T-helper 17 cell (primary cell): ENCODE measurements at regions not wholly inside any gene's neighbourhood (a gene's known extent, or its start where the extent isn't known, plus 50 kb on each side); places are given as distances from the start of the nearest gene placed in this dataset.
"Not testable (repeated sequence)": the region's sequence is repeated elsewhere in the genome, so short reads cannot be mapped to it uniquely, and the experiment has no call there.

Source experiments
- ATAC-seq: fragments of 150-1000 bp; cut with Tn5 transposase; 2 replicates; pipeline ENCODE4 v1.10.0; 2021; ENCODE audit warnings: mild to moderate bottlenecking, moderate library complexity
- DNase-seq, 3 donors: peaks; one replicate each; pipeline versions ENCODE4 v3.0.0 to v3.0.0-alpha.2; 2020 to 2021
- H3K9me3 ChIP-seq: one replicate; pipeline ENCODE4 v1.7.0; 2013; ENCODE audit warnings: low read length, mild to moderate bottlenecking; ENCODE audit not compliant: control insufficient read depth, poor library complexity, severe bottlenecking
- H3K27ac Mint-ChIP-seq: one replicate; pipeline ENCODE4 v1.8.0; 2022; ENCODE audit warnings: mild to moderate bottlenecking, moderate library complexity, mixed read lengths
- H3K27me3 Mint-ChIP-seq: one replicate; pipeline ENCODE4 v1.8.0; 2022; ENCODE audit warnings: mixed read lengths
- H3K36me3 Mint-ChIP-seq: one replicate; pipeline ENCODE4 v1.8.0; 2022; ENCODE audit warnings: low read depth, mixed read lengths
- H3K4me1 Mint-ChIP-seq: one replicate; pipeline ENCODE4 v1.8.0; 2022; ENCODE audit warnings: mild to moderate bottlenecking, mixed read lengths
- H3K4me3 Mint-ChIP-seq: one replicate; pipeline ENCODE4 v1.8.0; 2022; ENCODE audit warnings: mild to moderate bottlenecking, moderate library complexity, mixed read lengths

DNA sequence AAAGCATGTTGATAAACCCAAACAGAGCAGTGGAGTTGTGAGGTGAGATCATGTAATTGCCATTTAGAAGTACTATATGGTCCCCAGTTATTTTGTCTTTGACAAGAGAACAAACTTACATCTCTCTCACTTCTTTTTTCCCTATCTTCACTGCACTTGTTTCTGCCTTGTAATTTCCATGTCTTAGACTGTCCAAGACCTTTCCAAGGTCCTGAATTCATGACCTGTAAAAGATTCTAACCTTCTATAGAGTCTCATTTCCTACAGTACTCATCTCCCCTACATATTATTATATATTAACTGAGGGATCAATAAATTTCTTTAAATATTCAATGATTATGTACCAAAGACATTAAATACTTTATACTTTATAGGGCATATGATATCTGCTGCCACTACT, 295.3 kb upstream of the KIF2B start:
- no peak overlapping the region for H3K27ac Mint-ChIP-seq
- ATAC-seq (no peak), DNase-seq (no peak)
- no peak overlapping the region for H3K4me3 Mint-ChIP-seq
- H3K36me3 Mint-ChIP-seq, result no peaks in the 10 kb centered on the region
- no peaks in the 10 kb centered on the region for H3K27me3 Mint-ChIP-seq
- no peaks in the 10 kb centered on the region for H3K9me3 ChIP-seq
- no peaks in the 10 kb centered on the region for H3K4me1 Mint-ChIP-seq

DNA sequence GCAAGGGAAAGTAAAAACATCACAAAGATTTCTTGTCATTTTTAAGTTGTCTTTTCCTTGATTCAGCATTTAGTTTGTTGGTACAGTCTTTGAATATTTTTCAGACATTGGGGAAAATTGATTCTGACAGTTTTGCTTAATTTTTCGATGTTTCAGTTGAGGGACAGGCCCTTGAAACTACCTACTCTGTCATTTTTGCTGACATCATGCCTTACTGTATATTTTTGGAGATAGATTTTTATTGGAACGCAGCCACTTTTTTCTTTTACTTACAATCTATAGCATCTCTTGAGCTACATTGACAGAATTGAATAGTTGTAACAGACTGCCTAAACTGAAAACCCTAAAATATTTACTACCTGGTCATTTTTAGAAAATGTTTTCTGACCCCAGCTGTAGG, 297.1 kb upstream of the KIF2B start:
- no peak for DNase-seq

DNA sequence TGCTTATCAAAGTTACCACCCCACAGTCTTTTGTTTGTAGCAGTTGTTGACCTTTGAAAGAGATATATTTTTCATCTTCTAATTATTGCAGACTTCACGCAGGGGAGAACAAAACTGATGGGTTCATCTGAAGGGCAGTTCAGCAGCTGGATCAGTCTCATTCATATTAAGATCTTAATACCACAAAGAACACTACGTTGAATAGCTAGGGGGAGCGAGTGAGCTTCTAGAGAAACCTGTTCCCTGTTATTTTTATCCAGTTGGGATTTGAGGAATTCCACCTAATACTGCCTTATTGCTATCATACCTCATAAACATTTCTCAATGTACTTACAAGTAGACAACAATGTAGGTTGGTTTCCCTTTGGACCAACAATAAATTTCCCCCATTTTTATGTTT, 306.1 kb upstream of the KIF2B start:
- no peaks in the 10 kb centered on the region for H3K27me3 Mint-ChIP-seq
- no peaks in the 10 kb centered on the region for H3K9me3 ChIP-seq
- H3K27ac Mint-ChIP-seq, result no peak overlapping the region
- no peaks in the 10 kb centered on the region for H3K36me3 Mint-ChIP-seq
- ATAC-seq, result no peak
- H3K4me1 Mint-ChIP-seq, result no peaks in the 10 kb centered on the region
- no peak overlapping the region for H3K4me3 Mint-ChIP-seq
- DNase-seq, result no peak

More for the DNA sequence above, 297.1 kb upstream of the KIF2B start:
- no peak for ATAC-seq
- Mint-ChIP-seq H3K27ac (no peak overlapping the region), H3K36me3 (no peaks in the 10 kb centered on the region), H3K27me3 (no peaks in the 10 kb centered on the region), H3K4me3 (no peak overlapping the region), H3K4me1 (no peaks in the 10 kb centered on the region)
- H3K9me3 ChIP-seq, result no peaks in the 10 kb centered on the region

DNA sequence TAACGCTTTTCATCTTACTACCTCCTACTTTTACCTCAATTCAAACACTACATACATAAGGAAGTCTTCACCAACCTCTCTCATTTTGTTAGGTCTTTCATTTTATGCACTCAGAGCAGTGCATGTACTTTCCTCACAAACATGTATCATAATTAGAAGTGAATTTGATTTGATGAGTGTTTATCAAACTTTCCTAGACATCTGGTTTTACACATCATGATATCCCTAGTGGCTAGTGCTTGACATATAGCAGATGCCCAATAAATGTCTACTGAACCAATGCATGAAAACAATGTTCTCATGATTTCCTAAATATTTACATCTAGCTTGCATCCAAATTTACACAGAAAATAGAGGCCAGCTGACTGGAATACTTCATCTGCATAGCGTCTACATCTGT, 323.4 kb upstream of the KIF2B start:
- Mint-ChIP-seq H3K36me3 (no peaks in the 10 kb centered on the region), H3K27me3 (no peaks in the 10 kb centered on the region), H3K27ac (no peak overlapping the region), H3K4me1 (no peaks in the 10 kb centered on the region), H3K4me3 (no peak overlapping the region)
- DNase-seq (no peak), ATAC-seq (no peak)
- H3K9me3 ChIP-seq, result no peaks in the 10 kb centered on the region

DNA sequence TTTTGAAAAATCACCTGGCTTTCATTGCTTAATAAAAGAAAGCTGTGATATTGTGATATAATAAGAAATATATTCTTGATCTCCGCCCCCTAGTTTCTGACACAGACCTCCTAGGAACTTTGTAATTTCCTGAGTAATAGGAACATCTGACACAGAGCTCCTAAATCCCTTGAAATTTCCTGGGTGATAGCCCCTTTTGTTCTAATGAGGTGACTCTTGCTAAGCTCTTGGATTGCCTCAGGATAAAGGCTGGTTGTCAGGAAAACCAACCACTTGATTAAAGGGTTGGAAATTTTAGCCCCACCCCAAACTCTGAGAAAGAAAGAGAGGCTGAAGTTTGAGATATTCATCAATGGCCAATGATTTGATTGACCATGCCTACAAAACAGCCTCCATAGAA, 326.4 kb upstream of the KIF2B start:
- DNase-seq (no peak), ATAC-seq (no peak)
- no peaks in the 10 kb centered on the region for H3K27me3 Mint-ChIP-seq
- no peaks in the 10 kb centered on the region for H3K4me1 Mint-ChIP-seq
- H3K36me3 Mint-ChIP-seq, result no peaks in the 10 kb centered on the region
- no peak overlapping the region for H3K4me3 Mint-ChIP-seq
- H3K27ac Mint-ChIP-seq, result no peak overlapping the region
- H3K9me3 ChIP-seq, result no peaks in the 10 kb centered on the region

DNA sequence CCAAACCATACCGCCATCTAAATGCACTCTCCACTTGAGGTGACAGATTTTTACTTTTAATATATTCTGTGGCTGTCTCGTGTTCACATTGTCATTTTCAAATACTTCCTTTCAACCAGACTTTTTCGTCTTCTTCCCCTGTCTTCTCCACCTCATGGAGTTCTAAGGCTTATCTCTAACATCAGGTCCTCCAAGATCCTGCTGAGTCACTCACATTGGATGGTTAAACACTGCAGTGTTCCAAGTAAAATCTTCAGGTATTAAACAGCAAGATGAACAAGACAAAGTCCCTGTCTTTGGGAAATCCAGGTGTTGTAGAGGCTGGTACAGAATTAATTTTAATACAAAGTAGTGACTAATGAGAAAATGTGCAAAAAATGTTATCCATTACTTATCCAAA, 330.2 kb upstream of the KIF2B start:
- Mint-ChIP-seq H3K27ac (no peak overlapping the region), H3K27me3 (no peaks in the 10 kb centered on the region), H3K4me3 (no peak overlapping the region), H3K36me3 (no peaks in the 10 kb centered on the region), H3K4me1 (no peaks in the 10 kb centered on the region)
- DNase-seq (no peak), ATAC-seq (no peak)
- no peaks in the 10 kb centered on the region for H3K9me3 ChIP-seq

DNA sequence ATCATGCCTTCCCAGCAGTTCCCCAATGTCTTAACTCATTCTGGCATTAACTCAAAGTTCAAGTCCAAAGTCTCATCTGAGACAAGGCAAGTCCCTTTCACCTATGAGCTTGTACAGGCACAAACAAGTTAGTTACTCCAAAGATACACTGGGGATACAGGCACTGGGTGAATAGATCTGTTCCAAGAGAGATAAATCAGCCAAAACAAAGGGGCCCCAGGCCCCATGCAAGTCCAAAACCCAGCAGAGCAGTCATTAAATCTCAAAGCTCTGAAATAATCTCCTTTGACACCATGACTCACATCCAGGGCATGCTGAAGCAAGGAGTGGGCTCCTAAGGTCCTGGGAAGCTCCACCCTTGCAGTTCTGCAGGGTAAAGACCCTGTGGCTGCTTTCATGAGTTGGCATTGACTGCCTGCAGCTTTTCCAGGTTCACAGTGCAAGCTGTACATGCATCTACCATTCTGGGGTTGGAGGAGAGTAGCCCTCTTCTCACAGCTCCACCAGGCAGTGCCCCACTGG, 332.2 kb upstream of the KIF2B start:
- no peaks in the 10 kb centered on the region for H3K36me3 Mint-ChIP-seq

DNA sequence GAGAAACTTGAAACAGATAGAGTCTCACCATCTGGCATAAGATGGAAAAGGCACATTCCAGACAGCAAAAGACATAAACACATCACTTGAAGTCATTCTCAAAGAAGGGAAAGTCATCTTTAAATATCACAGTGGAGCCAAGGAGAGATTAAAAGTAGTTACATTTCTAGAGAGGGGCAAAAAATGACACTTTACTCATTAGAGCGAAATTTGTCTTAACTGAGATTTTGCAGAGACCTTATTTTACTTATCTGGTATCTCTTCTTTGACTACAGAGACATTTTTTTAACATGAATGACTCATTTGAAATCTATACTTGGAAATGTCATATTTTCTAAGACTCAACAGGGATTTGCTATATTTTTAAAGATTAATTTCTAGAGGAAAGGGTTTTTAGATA, 339.0 kb upstream of the KIF2B start:
- H3K4me3 Mint-ChIP-seq, result no peak overlapping the region
- no peaks in the 10 kb centered on the region for H3K27me3 Mint-ChIP-seq
- no peaks in the 10 kb centered on the region for H3K4me1 Mint-ChIP-seq

More for the DNA sequence above, 332.2 kb upstream of the KIF2B start:
- Mint-ChIP-seq H3K27me3 (no peaks in the 10 kb centered on the region), H3K4me3 (no peak overlapping the region), H3K27ac (no peak overlapping the region), H3K4me1 (no peaks in the 10 kb centered on the region)
- ATAC-seq, result no peak
- H3K9me3 ChIP-seq, result no peaks in the 10 kb centered on the region
- DNase-seq, result no peak

DNA sequence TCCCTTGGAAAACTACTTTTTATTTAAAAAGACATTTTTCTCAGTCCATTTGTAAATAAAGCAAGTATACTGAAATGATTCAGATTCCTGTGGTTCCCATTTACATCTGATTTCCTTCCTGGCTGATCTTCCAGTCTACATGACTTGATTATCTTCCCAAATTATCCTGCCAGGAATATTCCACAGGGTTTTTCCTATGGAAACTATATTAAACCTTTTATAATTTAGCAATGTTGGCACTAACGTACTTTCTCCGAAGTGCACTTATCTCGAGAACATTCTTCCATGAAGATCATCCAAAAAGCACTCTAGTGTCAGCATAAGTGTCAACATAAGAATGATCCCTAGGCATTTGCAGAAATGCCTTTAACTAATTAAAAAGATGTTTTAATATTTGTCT, 347.7 kb upstream of the KIF2B start:
- no peak overlapping the region for H3K4me3 Mint-ChIP-seq
- ATAC-seq, result no peak
- no peak overlapping the region for H3K27ac Mint-ChIP-seq
- H3K9me3 ChIP-seq, result no peaks in the 10 kb centered on the region
- DNase-seq, result no peak
- no peaks in the 10 kb centered on the region for H3K27me3 Mint-ChIP-seq
- no peaks in the 10 kb centered on the region for H3K36me3 Mint-ChIP-seq
- H3K4me1 Mint-ChIP-seq, result no peaks in the 10 kb centered on the region

More for the DNA sequence above, 339.0 kb upstream of the KIF2B start:
- no peak for DNase-seq
- no peak overlapping the region for H3K27ac Mint-ChIP-seq
- H3K9me3 ChIP-seq, result no peaks in the 10 kb centered on the region
- no peak for ATAC-seq
- H3K36me3 Mint-ChIP-seq, result no peaks in the 10 kb centered on the region

DNA sequence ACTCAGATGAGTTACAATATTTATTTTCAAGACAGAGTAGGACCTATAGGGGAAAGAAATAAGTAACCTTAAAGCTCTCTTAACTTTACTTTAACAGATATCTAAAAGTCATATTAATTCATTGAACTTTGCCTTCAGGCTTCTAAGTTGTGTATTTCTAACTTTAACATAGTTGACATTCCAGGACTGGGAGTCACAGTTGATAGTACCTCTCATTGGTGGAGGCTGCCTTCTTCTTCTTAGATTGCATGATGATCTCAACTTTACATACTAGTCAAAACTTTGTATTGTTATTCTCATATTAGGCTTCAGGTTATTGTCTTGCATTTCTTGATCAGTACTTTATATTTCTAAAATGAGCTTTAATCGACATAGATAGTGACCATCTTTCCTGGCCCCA, 350.1 kb upstream of the KIF2B start:
- Mint-ChIP-seq H3K36me3 (no peaks in the 10 kb centered on the region), H3K27ac (no peak overlapping the region), H3K4me1 (no peaks in the 10 kb centered on the region), H3K4me3 (no peak overlapping the region), H3K27me3 (no peaks in the 10 kb centered on the region)
- ATAC-seq (no peak), DNase-seq (no peak)
- H3K9me3 ChIP-seq, result no peaks in the 10 kb centered on the region

DNA sequence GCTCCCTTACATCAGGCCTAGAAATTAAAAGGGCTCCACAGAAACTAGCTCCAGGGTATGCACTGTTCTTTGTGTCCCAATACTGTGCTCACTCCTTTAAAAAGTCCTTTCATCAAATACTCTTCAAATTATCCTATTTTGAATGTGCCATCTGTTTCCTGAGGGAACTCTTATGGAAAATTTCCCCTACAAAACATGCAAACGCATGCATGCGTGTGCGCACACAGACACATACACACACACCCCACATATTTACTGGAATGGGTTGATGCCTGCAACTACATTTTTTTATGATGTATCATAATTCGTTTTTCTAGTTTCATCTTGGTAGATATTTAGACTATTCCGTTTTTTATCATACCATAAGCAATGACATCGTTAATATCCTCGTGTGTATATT, 351.2 kb upstream of the KIF2B start:
- no peaks in the 10 kb centered on the region for H3K27me3 Mint-ChIP-seq
- no peak overlapping the region for H3K4me3 Mint-ChIP-seq
- DNase-seq (no peak), ATAC-seq (no peak)
- H3K4me1 Mint-ChIP-seq, result no peaks in the 10 kb centered on the region
- H3K36me3 Mint-ChIP-seq, result no peaks in the 10 kb centered on the region
- no peak overlapping the region for H3K27ac Mint-ChIP-seq
- no peaks in the 10 kb centered on the region for H3K9me3 ChIP-seq

DNA sequence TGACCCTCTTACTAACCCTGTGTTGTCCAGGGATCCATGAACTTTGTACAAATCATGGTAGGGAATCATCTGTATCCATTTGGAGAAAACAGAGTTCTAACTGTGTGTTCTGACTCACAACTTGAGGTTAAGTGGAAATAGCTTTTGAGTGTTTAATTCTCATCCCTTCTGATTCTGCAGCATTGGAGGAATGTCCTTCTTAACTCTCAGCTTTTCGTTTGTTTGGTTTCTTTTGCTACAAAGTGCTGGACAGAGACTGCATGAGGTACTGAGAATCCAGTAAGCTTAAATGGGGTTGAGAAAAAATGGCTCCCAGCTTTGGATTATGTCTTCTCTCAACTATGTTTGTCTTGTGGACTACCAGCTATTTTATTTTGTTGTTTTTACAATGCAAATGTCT, 352.1 kb upstream of the KIF2B start:
- DNase-seq (no peak), ATAC-seq (no peak)
- Mint-ChIP-seq H3K27me3 (no peaks in the 10 kb centered on the region), H3K36me3 (no peaks in the 10 kb centered on the region), H3K27ac (no peak overlapping the region), H3K4me1 (no peaks in the 10 kb centered on the region), H3K4me3 (no peak overlapping the region)
- no peaks in the 10 kb centered on the region for H3K9me3 ChIP-seq

DNA sequence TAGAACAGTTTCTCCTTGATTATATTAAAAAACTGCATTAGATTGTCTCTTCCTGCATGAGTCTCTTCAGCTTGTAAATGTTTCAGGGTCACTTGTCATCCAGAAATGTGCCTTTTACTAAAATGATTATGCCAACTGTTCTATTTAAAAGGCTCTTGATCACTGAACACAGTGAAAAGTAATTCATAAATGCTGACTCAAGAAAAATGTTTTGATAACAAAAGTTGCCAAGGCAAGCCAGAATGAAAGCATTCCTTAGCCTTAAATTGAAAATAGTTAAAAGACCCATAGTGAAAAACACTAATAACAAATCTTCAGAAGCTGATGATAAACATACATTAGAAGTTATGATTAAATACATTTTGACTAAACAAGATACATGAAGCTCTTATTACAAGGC, 356.0 kb upstream of the KIF2B start:
- Mint-ChIP-seq H3K4me1 (no peaks in the 10 kb centered on the region), H3K27ac (no peak overlapping the region), H3K36me3 (no peaks in the 10 kb centered on the region), H3K4me3 (no peak overlapping the region), H3K27me3 (no peaks in the 10 kb centered on the region)
- no peaks in the 10 kb centered on the region for H3K9me3 ChIP-seq
- ATAC-seq (no peak), DNase-seq (no peak)

DNA sequence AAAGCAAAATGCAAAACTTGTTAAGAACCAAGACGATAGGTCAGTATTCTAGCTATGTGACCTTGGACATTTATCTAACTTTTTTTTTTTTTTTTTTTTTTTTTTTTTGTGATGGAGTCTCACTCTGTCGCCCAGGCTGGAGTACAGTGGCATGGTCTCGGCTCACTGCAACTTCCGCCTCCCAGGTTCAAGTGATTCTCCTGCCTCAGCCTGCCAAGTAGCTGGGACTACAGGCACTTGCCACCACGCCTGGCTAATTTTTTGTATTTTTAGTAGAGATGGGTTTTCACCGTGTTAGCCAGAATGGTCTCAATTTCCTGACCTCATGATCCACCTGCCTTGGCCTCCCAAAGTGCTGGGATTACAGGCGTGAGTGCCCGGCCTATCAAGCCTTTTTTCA, 358.3 kb upstream of the KIF2B start:
- not testable (repeated sequence) for H3K27ac Mint-ChIP-seq, DNase-seq, H3K36me3 Mint-ChIP-seq, H3K9me3 ChIP-seq, H3K4me3 Mint-ChIP-seq, H3K4me1 Mint-ChIP-seq, ATAC-seq, H3K27me3 Mint-ChIP-seq

DNA sequence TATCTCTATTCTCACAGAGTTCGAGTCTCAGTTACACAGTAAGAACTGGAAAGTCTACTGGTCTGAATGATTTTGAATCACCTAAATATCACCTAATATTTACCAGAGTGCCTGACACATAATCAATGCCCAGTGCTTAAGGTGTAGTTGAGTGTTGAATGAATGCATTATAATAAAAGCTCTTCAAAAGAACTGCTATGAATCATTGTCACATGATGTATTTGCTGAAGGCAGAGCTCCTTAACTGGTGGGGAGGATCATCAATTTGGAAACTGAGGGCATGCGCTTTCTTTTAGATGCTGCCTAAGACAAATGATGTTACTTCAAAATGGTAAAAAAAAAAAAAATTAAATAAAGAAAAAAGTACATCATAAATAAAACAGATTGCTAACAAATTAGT, 359.4 kb upstream of the KIF2B start:
- Mint-ChIP-seq H3K4me3 (no peak overlapping the region), H3K27me3 (no peaks in the 10 kb centered on the region), H3K36me3 (no peaks in the 10 kb centered on the region), H3K27ac (no peak overlapping the region), H3K4me1 (no peaks in the 10 kb centered on the region)
- H3K9me3 ChIP-seq, result no peaks in the 10 kb centered on the region
- ATAC-seq (no peak), DNase-seq (no peak)
